ENCODE measurements at regions not wholly inside any gene's neighbourhood (a gene's known extent, or its start where the extent isn't known, plus 50 kb on each side); places are given as distances from the start of the nearest gene placed in this dataset.
A peak's percentile ranks its signal among the peaks of the same experiment; 100 is the strongest.

- no peak overlapping the region for H3K27ac Mint-ChIP-seq
- no peaks in the 10 kb centered on the region for H3K27me3 Mint-ChIP-seq
- peaks cover 24% of the 10 kb centered on the region for H3K4me1 Mint-ChIP-seq (ENCODE audit: low read depth)
- no peak overlapping the region for H3K4me3 Mint-ChIP-seq (ENCODE audit: low read depth)
- DNase-seq (ENCODE audit: low spot score, unreplicated experiment), result no peak
- no peak for TF ChIP-seq CTCF (IDR thresholded peaks at IDR 0.05; ENCODE audit: unreplicated experiment)
- peaks cover 10% of the 10 kb centered on the region for H3K36me3 Mint-ChIP-seq (ENCODE audit: insufficient read depth)
- H3K9me3 Mint-ChIP-seq (ENCODE audit: low read depth), result peaks cover 14% of the 10 kb centered on the region
Observed at GRCh38 chr11:71176812-71177211, 75.6 kb downstream of the SHANK2 start.

DNA sequence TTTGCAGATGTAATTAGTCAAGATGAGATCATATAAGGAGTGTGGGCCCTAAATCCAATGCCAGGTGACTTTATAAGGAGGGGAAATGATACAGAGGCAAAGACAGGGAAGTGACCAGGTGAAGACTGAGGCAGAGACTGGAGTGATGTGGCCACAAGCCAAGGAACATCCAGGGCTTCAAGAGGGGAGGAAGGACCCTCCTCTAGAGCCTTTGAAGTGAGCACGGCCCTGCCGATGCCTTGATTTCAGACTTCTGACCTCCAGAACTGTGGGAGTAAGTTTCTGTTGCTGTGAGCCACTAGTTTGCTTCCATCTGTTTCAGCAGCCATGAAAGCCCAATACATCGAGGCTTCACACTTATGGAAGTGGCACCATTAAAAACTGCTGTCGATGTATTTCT lies 78.7 kb downstream of the SHANK2 start:
- Mint-ChIP-seq H3K9me3 (ENCODE audit: low read depth) (peaks cover 14% of the 10 kb centered on the region), H3K36me3 (ENCODE audit: insufficient read depth) (peaks cover 14% of the 10 kb centered on the region), H3K4me1 (ENCODE audit: low read depth) (peaks cover 8% of the 10 kb centered on the region), H3K27me3 (no peaks in the 10 kb centered on the region), H3K4me3 (ENCODE audit: low read depth) (no peak overlapping the region), H3K27ac (peak overlapping the region; percentile 62)
- no peak for TF ChIP-seq CTCF (IDR thresholded peaks at IDR 0.05; ENCODE audit: unreplicated experiment)
- no peak for DNase-seq (ENCODE audit: low spot score, unreplicated experiment)

- Mint-ChIP-seq H3K27ac (no peak overlapping the region), H3K36me3 (ENCODE audit: insufficient read depth) (peaks cover 20% of the 10 kb centered on the region), H3K9me3 (ENCODE audit: low read depth) (peaks cover 14% of the 10 kb centered on the region), H3K4me3 (ENCODE audit: low read depth) (no peak overlapping the region), H3K27me3 (no peaks in the 10 kb centered on the region), H3K4me1 (ENCODE audit: low read depth) (peaks cover 8% of the 10 kb centered on the region)
- TF ChIP-seq CTCF (IDR thresholded peaks at IDR 0.05; ENCODE audit: unreplicated experiment), result no peak
- no peak for DNase-seq (ENCODE audit: low spot score, unreplicated experiment)
Observed at GRCh38 chr11:71172680-71173079, 79.7 kb downstream of the SHANK2 start.

GRCh38 chr11:71171576-71171975 lies 80.8 kb downstream of the SHANK2 start:
- no peak for TF ChIP-seq CTCF (IDR thresholded peaks at IDR 0.05; ENCODE audit: unreplicated experiment)
- Mint-ChIP-seq H3K27ac (no peak overlapping the region), H3K27me3 (no peaks in the 10 kb centered on the region), H3K9me3 (ENCODE audit: low read depth) (peaks cover 3% of the 10 kb centered on the region), H3K4me1 (ENCODE audit: low read depth) (peaks cover 8% of the 10 kb centered on the region), H3K4me3 (ENCODE audit: low read depth) (no peak overlapping the region), H3K36me3 (ENCODE audit: insufficient read depth) (peaks cover 13% of the 10 kb centered on the region)
- no peak for DNase-seq (ENCODE audit: low spot score, unreplicated experiment)

DNA sequence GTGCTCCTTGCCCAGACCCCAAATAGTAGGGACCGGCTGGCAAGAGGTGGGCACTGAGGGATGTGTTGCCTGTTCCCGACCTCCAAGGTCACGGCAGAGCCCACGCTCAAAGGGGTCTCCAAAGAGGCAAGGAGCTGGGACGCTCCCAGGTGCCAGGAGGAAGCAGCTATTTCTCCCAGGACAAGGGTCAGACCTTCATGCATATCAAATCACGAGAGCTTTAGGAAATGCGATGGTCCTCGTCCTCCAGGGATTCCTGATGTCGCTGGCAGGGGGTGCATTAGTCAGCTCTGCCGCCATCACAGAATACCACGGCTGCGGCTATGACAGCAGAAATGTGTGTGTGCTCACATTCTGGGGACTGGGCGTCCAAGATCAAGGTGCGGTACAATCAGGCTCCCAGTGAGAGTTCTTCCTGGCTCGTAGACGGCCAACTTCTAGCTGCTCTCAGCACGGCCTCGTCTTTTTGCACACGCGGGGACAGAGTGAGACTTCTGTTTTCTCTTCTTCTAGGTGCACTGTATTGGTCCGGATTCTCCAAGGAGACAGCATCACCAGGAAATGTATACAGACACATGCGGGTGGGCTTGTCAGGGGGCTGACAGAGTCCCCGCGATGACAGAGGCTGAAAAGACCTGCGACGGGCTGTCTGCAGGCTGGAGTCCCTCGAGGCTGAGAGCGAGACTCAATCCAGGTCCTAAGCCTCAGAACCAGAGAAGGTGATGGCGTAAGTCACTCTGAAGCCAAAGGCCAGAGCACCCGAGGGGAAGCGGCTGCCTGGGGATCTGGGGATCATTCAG lies 81.6 kb downstream of the SHANK2 start:
- Mint-ChIP-seq H3K27ac (no peak overlapping the region), H3K4me3 (ENCODE audit: low read depth) (no peak overlapping the region)

More for the DNA sequence above, 81.6 kb downstream of the SHANK2 start:
- no peak for DNase-seq (ENCODE audit: low spot score, unreplicated experiment)
- peaks cover 15% of the 10 kb centered on the region for H3K36me3 Mint-ChIP-seq (ENCODE audit: insufficient read depth)
- peaks cover 8% of the 10 kb centered on the region for H3K4me1 Mint-ChIP-seq (ENCODE audit: low read depth)
- H3K27me3 Mint-ChIP-seq, result no peaks in the 10 kb centered on the region
- no peak for TF ChIP-seq CTCF (IDR thresholded peaks at IDR 0.05; ENCODE audit: unreplicated experiment)
- no peaks in the 10 kb centered on the region for H3K9me3 Mint-ChIP-seq (ENCODE audit: low read depth)
